ENCODE measurements at regions not wholly inside any gene's neighbourhood (a gene's known extent, or its start where the extent isn't known, plus 50 kb on each side); places are given as distances from the start of the nearest gene placed in this dataset.

DNA sequence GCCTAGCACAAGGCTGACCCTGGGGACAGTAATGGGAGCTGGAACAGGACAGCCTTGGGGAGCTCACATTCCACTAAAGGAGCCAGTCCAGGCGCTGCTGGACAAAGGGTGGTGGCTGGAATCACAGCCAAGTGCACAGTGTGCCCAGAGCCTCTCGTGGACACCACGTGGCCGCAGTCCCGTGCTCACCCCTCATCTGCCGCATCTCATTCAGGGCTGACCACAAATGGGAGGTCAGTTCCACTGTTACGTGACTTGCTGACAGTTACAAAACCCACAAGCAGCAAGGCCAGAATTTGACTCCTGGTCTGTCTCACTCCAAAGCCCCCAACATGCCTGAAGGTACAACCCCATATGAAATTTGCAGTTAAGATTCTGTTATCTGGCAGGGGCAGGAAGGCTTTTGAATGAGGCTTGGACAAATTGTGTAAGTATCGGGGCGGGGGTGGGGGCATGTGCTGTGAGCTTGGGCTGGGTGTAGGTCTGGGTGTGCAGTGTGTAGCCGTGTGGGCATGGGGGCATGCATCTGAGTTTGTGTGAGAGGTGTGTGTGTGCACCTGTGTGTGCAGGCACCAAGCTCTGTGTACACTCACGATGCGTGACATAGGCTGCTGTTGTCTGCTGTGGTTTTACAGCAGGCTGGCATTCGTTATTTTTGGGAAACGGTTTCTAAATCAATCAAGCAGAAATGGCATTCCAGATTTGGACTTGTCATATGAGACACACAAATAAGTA, 301.7 kb downstream of the BRD1 start:
- Histone ChIP-seq H3K4me3 (no peak overlapping the region), H3K27ac (no peak overlapping the region)
- no peak for TF ChIP-seq CTCF (IDR thresholded peaks at IDR 0.05)
- no peak for DNase-seq (ENCODE audit: low spot score)

GRCh38 chr22:49525360-49525759, 302.3 kb downstream of the BRD1 start:
- TF ChIP-seq CTCF (IDR thresholded peaks at IDR 0.05), result no peak
- DNase-seq (ENCODE audit: low spot score), result no peak
- Histone ChIP-seq H3K27ac (no peak overlapping the region), H3K4me3 (no peak overlapping the region)

DNA sequence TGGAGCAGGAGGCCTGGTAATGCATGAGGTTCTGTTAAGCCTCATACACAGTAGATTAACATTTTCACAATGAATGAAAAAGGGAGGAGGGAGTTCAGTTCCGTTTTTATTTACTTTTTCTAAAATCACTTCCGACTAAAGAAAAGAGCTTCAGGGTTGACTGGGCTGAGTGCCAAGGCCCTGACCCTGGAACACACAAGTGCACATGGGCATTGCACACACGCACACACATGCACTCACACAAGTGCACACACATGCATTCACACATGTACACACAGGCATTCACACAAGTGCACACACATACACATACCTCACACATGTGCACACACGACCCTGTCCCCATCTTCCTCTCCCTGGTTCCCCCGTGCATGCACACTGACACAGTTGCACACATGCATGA, 303.3 kb downstream of the BRD1 start:
- Histone ChIP-seq H3K27ac (no peak overlapping the region), H3K4me3 (no peak overlapping the region)
- no peak for DNase-seq (ENCODE audit: low spot score)
- TF ChIP-seq CTCF (IDR thresholded peaks at IDR 0.05), result no peak

GRCh38 chr22:49523374-49524008, 304.2 kb downstream of the BRD1 start:
- no peak overlapping the region for H3K4me3 ChIP-seq
- no peak for DNase-seq (ENCODE audit: low spot score)
- no peak overlapping the region for H3K27ac ChIP-seq
- no peak for TF ChIP-seq CTCF (IDR thresholded peaks at IDR 0.05)

GRCh38 chr22:49522582-49523373, 304.9 kb downstream of the BRD1 start:
- no peak overlapping the region for H3K4me3 ChIP-seq
- no peak for TF ChIP-seq CTCF (IDR thresholded peaks at IDR 0.05)
- no peak overlapping the region for H3K27ac ChIP-seq
- DNase-seq (ENCODE audit: low spot score), result no peak

GRCh38 chr22:49521787-49522224, 305.9 kb downstream of the BRD1 start:
- TF ChIP-seq CTCF (IDR thresholded peaks at IDR 0.05), result no peak

More at GRCh38 chr22:49521787-49522224, 305.9 kb downstream of the BRD1 start:
- DNase-seq (ENCODE audit: low spot score), result no peak
- Histone ChIP-seq H3K27ac (no peak overlapping the region), H3K4me3 (no peak overlapping the region)
